Epithelial cell of proximal tubule (primary cell): ENCODE measurements at regions not wholly inside any gene's neighbourhood (a gene's known extent, or its start where the extent isn't known, plus 50 kb on each side); places are given as distances from the start of the nearest gene placed in this dataset.

Source experiments
- DNase-seq: peaks from one replicate; pipeline ENCODE4 v3.0.0-alpha.2; 2011; ENCODE audit warnings: low read depth
- H3K4me3 ChIP-seq: 2 replicates; pipeline ENCODE4 v1.5.1; 2011; ENCODE audit warnings: low read depth, mild to moderate bottlenecking, low read length
- CTCF ChIP-seq: conservative IDR thresholded peaks from 2 replicates; pipeline ENCODE4 v1.5.1; 2012; ENCODE audit warnings: low read depth, mild to moderate bottlenecking, low read length

- DNase-seq: no peak
These were observed 648.3 kb upstream of the ATXN8OS start for GRCh38 chr13:69459346-69459745.

GRCh38 chr13:69458013-69458412 lies 649.6 kb upstream of the ATXN8OS start:
- no peak for TF ChIP-seq CTCF
- no peak overlapping the region for H3K4me3 ChIP-seq
- DNase-seq: no peak

More at GRCh38 chr13:69459346-69459745, 648.3 kb upstream of the ATXN8OS start:
- no peak overlapping the region for H3K4me3 ChIP-seq
- no peak for TF ChIP-seq CTCF

GRCh38 chr13:69450245-69450644 lies 657.4 kb upstream of the ATXN8OS start:
- TF ChIP-seq CTCF: no peak
- H3K4me3 ChIP-seq: no peak overlapping the region
- DNase-seq: no peak

- H3K4me3 ChIP-seq: no peak overlapping the region
- no peak for TF ChIP-seq CTCF
- no peak for DNase-seq
These were observed 682.4 kb upstream of the ATXN8OS start for GRCh38 chr13:69425235-69425634.

- TF ChIP-seq CTCF: no peak
- H3K4me3 ChIP-seq: no peak overlapping the region
- DNase-seq: no peak
These were observed 683.8 kb upstream of the ATXN8OS start for GRCh38 chr13:69423844-69424243.

- DNase-seq: no peak
- TF ChIP-seq CTCF: no peak
- no peak overlapping the region for H3K4me3 ChIP-seq
These were observed 689.3 kb upstream of the ATXN8OS start for GRCh38 chr13:69418319-69418718.

GRCh38 chr13:69410761-69411160 lies 696.9 kb upstream of the ATXN8OS start:
- DNase-seq: no peak
- TF ChIP-seq CTCF: no peak

More at GRCh38 chr13:69410761-69411160, 696.9 kb upstream of the ATXN8OS start:
- H3K4me3 ChIP-seq: no peak overlapping the region
